C4-2B (cell line): ENCODE measurements at regions not wholly inside any gene's neighbourhood (a gene's known extent, or its start where the extent isn't known, plus 50 kb on each side); places are given as distances from the start of the nearest gene placed in this dataset.

Experiments
- H3K27ac ChIP-seq: fragments of 450-650 bp; 2 replicates; pipeline ENCODE4 v1.5.1; 2017
- CTCF ChIP-seq: fragments of 450-650 bp; conservative IDR thresholded peaks from 2 replicates; pipeline ENCODE4 v1.5.1; 2017; ENCODE audit warnings: mild to moderate bottlenecking
- ZFX ChIP-seq: fragments of 450-650 bp; IDR thresholded peaks from 2 replicates; pipeline ENCODE4 v1.6.1; 2017

DNA sequence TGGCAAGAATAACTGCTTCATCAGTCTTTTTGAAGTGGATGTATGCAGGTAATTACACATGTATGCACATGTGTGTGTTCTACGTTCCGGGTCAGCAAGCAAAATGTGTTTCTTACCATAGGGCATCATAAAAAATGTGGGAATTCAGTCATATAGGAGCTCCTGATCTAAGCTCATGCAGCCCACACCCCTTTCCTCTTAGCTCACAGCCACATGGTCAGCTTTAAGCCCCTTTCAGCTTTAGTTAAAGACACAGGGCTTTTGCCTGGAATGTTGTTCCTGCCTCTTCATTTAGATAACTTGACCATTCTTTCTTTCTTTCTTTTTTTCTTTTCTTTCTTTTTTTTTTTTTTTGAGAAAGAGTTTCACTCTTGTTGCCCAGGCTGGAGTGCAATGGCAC, 258.1 kb downstream of the RPS24 start:
- H3K27ac ChIP-seq: no peak overlapping the region
- TF ChIP-seq CTCF: no peak
- no peak for TF ChIP-seq ZFX

DNA sequence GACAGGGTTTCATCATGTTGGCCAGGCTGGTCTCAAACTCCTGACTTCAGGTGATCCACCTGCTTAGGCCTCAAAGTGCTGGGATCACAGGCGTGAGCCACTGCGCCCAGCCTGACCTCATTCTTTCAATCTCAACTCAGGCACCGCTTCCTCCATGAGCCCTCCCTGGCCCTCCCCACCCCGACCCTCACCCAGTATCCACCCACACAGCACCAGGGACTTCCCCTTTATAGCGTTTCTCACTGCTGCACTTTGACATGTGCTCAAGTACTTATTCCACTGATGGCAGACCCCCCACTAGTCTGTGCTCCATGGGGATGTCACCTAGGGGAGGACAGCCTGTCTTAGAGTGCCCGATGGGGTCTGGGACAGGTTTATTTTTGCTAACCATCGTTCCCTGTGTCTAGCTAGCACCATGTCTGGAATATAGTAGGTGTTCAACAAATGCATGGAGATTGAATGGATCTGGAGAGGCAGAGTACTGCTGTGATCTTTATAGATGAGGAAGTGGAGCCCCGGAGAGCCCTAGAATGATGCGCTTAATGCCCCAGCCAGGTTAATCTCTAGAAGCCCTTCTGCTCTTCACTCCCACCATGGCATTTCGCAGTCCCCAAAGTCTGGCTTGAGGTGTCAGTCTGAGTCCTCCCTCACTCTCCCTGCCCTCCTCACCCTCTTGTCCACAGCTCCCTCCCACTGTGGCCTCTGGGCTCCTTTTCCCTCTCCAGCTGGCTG, 258.8 kb downstream of the RPS24 start:
- TF ChIP-seq CTCF (no peak), ZFX (no peak)
- H3K27ac ChIP-seq: no peak overlapping the region

DNA sequence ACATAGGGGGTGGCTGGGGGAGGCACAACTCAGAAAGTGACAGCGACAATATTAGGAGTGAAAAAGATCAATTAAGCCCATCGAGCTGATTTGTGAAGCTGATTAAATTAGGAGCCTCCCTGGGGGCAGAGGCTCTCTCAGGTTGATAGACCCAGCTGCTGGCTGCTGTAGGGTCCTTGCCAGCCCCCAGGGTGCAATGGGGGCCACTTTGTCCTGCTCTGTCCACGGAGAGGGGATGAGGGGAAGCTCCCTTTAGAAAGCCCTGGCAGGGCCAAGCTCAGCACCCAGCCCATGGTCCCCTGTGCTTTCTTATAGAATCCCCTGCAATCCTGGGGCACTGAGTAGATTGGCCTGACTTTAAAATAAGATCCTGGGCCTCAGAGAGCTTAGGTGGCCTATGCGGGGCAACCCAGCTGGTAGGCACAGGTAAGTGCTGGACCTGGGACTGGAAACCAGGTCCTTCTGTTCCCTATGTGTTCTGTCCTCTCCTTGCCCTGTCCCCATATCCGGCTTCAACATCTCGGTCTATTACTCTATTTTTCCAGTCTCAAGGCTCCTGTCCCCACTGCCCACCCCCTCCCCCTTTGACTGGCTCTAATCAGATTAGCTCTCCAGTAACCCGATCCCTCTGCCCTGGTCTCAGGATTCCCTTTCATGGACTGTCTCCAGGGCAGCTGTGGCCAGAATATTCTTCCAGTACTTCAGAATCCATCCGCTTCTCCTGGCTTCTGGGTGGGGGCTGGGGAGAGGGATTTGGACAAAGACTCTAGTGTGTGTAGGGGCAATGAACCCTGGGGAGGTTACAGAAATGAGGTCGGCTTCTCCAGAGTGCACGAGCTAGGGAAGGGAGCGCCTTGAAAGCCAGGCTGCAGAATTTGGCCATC, 259.6 kb downstream of the RPS24 start:
- H3K27ac ChIP-seq: no peak overlapping the region
- TF ChIP-seq CTCF (no peak), ZFX (no peak)

DNA sequence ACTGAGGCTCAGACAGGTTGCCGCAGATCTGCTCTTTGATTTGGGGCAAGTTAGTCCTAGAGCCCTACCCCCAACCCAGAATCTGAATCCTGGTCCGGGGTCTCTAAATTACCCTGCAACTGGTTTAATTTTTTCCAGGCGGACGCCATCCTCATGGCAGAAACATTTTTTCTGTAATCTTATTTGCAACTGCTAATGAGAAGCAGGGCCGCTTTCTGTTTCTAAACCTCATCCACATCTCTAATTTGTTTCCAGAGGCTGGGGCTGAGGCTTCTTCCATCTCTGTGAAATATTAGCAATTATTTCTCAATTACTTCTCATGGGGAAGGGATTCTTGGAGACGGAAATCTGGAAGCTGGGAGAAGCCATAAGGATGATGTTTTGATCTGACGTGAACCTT, 261.6 kb downstream of the RPS24 start:
- TF ChIP-seq CTCF (no peak), ZFX (no peak)
- H3K27ac ChIP-seq: no peak overlapping the region

GRCh38 chr10:78296785-78297184, 263.1 kb downstream of the RPS24 start:
- H3K27ac ChIP-seq: no peak overlapping the region
- TF ChIP-seq CTCF: no peak
- TF ChIP-seq ZFX: no peak

DNA sequence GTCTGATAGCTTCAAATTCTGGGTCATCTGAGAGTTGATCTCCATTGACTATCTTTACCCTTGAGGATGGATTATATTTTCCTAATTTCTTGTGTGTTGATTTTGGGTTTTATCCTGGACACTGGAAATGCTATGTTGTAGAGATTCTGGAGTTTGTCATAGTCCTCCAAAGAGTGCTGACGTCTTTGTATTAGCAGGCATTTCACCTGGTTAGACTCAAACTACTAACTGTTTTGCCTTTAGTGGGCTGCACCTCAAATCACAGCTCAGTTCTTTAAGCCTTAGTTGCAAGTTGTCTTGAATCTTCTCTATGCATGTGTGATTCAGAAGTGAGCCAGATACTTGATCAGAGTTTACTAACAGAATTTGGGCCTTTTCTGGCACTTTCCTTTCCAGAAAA, 264.3 kb downstream of the RPS24 start:
- no peak overlapping the region for H3K27ac ChIP-seq
- no peak for TF ChIP-seq CTCF
- no peak for TF ChIP-seq ZFX

DNA sequence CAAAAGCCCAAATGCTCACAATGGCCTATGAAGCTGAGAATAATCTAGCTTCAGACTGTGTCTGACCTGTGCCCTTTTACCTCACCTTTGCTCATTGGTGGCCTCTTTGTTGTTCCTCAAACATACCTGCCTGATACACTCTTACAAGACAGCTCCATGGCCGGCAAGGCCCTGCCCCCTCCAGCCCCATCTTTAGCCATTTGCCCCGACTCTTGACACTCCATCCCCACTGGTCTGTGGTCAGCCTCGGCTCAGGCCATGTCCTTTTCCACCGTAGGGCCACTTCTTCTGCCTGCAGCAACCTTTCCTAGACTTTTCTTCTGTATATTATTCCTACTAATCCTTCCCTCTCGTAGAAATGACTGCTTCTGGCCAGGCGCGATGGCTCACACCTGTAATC, 265.2 kb downstream of the RPS24 start:
- H3K27ac ChIP-seq: no peak overlapping the region
- TF ChIP-seq CTCF: no peak
- TF ChIP-seq ZFX: no peak
